A549 (cell line): ENCODE measurements at regions not wholly inside any gene's neighbourhood (a gene's known extent, or its start where the extent isn't known, plus 50 kb on each side); places are given as distances from the start of the nearest gene placed in this dataset.

ENCODE experiments used
- CTCF ChIP-seq: fragments of >200 bp; sonication (Bioruptor Twin); formaldehyde crosslinking; IDR thresholded peaks from 3 replicates; pipeline ENCODE4 v1.5.1; 2016
- ESRRA ChIP-seq: fragments of 150-350 bp; IDR thresholded peaks from 2 replicates; pipeline ENCODE4 v1.6.1; 2014; ENCODE audit warnings: mild to moderate bottlenecking, low read length, borderline replicate concordance
- JUN ChIP-seq, 2 experiments: fragments of >200 bp; sonication (Bioruptor Twin); formaldehyde crosslinking; IDR thresholded peaks; 2 replicates in 1 of 2; 3 replicates in 1 of 2; pipeline ENCODE4 v1.6.1; 2016 to 2017
- NPAS2 ChIP-seq: fragments of 250-450 bp; sonication (Bioruptor Pico); IDR thresholded peaks from 2 replicates; pipeline ENCODE4 v1.8.0; 2022; ENCODE audit warnings: mild to moderate bottlenecking, moderate library complexity, borderline replicate concordance
- PHF8 ChIP-seq: fragments of 200-600 bp; sonication (generic); IDR thresholded peaks from 2 replicates; pipeline ENCODE4 v1.6.1; 2016; ENCODE audit warnings: low read depth, mild to moderate bottlenecking, antibody characterized with exemption, moderate library complexity, borderline replicate concordance
- POLR2A ChIP-seq: IDR thresholded peaks from 2 replicates; pipeline ENCODE4 v1.6.1; 2012; ENCODE audit warnings: mild to moderate bottlenecking, low read length
- RCOR1 ChIP-seq: fragments of 150-350 bp; IDR thresholded peaks from 2 replicates; pipeline ENCODE4 v1.6.1; 2014; ENCODE audit warnings: antibody characterized with exemption, low read length, low read depth
- ZSCAN20 ChIP-seq: fragments of 250-450 bp; sonication (Bioruptor Pico); IDR thresholded peaks from 2 replicates; pipeline ENCODE4 v1.8.0; 2022; ENCODE audit warnings: mild to moderate bottlenecking, moderate library complexity

GRCh38 chr15:91488452-91488851 lies 365.1 kb upstream of the SLCO3A1 start:
- no peak for TF ChIP-seq PHF8
- TF ChIP-seq CTCF = no peak
- TF ChIP-seq POLR2A = no peak
- no peak for TF ChIP-seq ESRRA
- TF ChIP-seq NPAS2 = no peak
- TF ChIP-seq JUN (IDR thresholded peaks at IDR 0.05) = no peak
- TF ChIP-seq RCOR1 = no peak
- TF ChIP-seq ZSCAN20 (CRISPR knock-in tag) = no peak
